WI38 (cell line): ENCODE measurements at regions not wholly inside any gene's neighbourhood (a gene's known extent, or its start where the extent isn't known, plus 50 kb on each side); places are given as distances from the start of the nearest gene placed in this dataset.

Source experiments
- H3K4me3 ChIP-seq: 2 replicates; pipeline ENCODE4 v1.5.1; 2011; ENCODE audit warnings: low read depth, mild to moderate bottlenecking, control low read depth, low read length
- TF ChIP-seq, protein P1 (sequence below): IDR thresholded peaks from 2 replicates; pipeline ENCODE4 v1.5.1; 2012; ENCODE audit warnings: low read depth, mild to moderate bottlenecking, control low read depth, low read length

DNA sequence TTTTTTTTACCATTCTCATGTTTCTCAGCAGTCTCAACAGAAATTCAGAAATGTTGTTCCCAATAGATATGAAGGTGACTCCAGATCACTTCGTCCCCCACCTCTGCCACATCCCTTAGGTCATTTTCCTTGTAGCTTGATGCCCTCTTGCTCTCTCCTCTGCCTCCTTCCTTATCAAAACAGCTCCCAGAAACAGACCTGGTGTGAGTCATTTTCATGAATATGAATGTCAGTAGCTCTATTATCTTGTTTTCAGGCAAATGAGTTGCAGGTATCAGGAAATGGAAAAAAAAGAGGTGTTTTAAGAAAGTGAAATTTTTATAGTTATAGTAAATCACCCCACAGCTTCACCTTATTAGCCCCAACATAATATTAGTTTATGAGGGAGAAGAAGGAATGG, 539.3 kb downstream of the SUCLA2 start:
- TF ChIP-seq, protein P1, sequence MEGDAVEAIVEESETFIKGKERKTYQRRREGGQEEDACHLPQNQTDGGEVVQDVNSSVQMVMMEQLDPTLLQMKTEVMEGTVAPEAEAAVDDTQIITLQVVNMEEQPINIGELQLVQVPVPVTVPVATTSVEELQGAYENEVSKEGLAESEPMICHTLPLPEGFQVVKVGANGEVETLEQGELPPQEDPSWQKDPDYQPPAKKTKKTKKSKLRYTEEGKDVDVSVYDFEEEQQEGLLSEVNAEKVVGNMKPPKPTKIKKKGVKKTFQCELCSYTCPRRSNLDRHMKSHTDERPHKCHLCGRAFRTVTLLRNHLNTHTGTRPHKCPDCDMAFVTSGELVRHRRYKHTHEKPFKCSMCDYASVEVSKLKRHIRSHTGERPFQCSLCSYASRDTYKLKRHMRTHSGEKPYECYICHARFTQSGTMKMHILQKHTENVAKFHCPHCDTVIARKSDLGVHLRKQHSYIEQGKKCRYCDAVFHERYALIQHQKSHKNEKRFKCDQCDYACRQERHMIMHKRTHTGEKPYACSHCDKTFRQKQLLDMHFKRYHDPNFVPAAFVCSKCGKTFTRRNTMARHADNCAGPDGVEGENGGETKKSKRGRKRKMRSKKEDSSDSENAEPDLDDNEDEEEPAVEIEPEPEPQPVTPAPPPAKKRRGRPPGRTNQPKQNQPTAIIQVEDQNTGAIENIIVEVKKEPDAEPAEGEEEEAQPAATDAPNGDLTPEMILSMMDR, result no peak
- no peak overlapping the region for H3K4me3 ChIP-seq

DNA sequence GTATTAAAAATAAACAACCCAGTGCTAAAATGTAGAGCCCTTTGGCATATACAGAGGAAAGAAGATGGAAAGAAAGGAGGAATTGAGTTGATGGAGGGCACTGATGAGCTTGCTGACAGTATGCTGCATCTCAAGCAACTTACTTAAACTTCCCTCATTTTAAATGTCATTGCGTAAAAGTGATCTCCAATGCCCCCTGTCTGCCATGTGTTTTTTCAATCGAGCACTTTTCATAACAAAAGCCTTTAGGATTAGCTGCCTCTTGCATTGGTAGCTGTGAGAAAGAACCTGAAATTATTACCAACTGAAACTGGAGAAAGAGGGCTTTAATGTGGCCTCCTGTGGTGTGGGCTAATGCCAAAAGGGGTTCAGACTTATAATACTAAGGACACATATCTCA, 541.6 kb downstream of the SUCLA2 start:
- TF ChIP-seq, protein P1, result peak; percentile 23; the same call in 1 of the 2 replicates
- H3K4me3 ChIP-seq, result no peak overlapping the region

DNA sequence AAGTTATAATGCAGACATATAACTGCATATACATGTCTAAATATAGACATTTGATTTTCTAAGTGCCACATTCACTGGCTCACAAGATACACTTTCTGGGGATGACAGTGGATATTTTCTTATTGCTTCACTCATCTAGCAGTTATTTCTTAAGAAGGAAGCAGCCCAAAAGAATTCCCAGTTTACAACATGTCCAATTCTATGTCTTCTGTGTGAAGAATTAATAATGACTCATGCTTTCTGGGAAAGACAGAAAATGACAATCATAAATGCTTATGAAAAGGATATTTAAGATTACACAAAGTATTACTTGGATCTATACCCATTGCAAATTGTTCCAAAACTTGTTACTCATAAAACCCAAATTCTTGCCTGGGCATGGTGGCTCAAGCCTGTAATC, 543.4 kb downstream of the SUCLA2 start:
- no peak overlapping the region for H3K4me3 ChIP-seq
- TF ChIP-seq, protein P1, result no peak

DNA sequence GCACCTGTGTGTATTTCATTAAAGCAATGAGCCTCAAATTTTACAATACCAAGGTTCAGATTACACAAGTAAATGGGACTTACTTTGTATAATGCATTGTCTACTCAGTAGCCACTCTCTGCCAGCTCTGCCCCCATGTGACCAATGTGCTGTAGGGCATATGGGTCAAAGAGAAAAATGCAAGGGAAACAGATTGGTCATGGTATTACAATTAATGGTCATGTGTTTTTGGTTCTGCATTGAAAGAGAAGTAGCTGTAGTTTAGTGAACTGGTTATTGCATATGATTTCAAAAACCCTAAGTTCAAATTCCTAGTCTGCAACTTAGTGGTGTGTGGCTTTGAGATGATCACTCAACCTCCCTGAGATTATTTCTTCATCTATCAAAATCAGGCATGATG, 545.4 kb downstream of the SUCLA2 start:
- TF ChIP-seq, protein P1, result no peak
- no peak overlapping the region for H3K4me3 ChIP-seq

DNA sequence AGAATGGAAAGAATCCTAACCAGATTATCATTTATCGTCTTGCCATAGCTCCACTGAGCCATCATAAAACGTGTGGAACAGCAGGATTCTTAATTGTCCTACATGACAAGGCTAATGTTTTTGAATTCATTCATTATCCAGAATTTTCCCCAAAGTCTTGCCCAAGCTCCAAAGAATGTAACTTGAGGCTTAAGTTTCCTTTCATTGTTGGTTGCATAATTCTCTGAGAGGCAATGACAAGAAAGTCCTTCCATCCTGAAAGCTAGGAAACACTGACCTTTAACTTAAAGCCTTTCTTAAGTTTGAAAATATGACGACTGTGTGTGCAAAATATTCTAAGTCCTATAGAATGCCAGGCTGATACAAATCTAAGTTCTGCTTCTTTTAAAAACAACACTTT, 546.1 kb downstream of the SUCLA2 start:
- TF ChIP-seq, protein P1, result no peak

DNA sequence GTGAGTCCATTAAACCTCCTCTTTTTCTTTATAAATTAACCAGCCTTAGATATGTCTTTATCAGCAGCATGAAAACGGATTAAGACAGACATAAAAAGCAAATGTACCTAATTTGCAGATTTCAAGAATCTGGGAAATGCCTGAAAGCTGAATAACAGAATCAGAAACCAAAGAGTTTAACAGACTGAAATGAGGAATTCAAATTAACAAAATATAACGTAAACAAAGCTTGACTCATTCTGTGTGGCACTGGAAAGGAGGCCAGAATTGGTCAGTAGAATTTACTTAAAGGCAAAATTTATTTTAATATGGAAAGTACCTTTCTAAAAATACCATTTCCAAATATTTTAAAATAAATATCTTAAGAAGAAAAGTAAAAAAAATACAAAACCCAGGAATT, 540.6 kb upstream of the HTR2A start:
- TF ChIP-seq, protein P1, result no peak

More for the DNA sequence above, 546.1 kb downstream of the SUCLA2 start:
- H3K4me3 ChIP-seq, result no peak overlapping the region

DNA sequence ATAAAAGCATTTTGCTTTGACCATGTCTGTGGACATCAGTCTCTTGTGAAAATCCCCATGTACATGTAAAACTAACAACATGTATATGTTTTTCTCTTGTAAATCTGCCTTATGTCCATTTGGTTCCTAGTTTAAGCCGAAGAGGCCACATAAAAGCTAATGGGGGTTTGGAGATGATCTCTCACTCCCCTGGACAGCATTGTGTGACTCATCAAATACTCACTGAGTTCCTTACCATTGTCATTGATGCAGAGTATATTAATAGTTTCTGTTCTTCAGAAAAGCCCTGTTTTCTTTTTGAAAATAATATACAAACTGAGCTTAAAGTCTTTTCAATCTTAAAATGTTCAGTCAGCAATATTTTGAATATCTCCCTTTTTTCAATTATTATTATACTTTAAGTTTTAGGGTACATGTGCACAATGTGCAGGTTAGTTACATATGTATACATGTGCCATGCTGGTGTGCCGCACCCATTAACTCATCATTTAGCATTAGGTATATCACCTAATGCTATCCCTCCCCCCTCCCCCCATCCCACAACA, 536.7 kb upstream of the HTR2A start:
- TF ChIP-seq, protein P1, result no peak
- no peak overlapping the region for H3K4me3 ChIP-seq

More for the DNA sequence above, 540.6 kb upstream of the HTR2A start:
- no peak overlapping the region for H3K4me3 ChIP-seq
